Erythroblast (primary cell): ENCODE measurements at regions not wholly inside any gene's neighbourhood (a gene's known extent, or its start where the extent isn't known, plus 50 kb on each side); places are given as distances from the start of the nearest gene placed in this dataset.

Source experiments
- GATA1 ChIP-seq: IDR thresholded peaks from 2 replicates; pipeline ENCODE4 v1.6.1; 2011; ENCODE audit warnings: low read depth, mild to moderate bottlenecking, control low read depth, low read length, moderate library complexity
- POLR2A ChIP-seq: IDR thresholded peaks from 2 replicates; pipeline ENCODE4 v1.6.1; 2011; ENCODE audit warnings: mild to moderate bottlenecking, low read length

DNA sequence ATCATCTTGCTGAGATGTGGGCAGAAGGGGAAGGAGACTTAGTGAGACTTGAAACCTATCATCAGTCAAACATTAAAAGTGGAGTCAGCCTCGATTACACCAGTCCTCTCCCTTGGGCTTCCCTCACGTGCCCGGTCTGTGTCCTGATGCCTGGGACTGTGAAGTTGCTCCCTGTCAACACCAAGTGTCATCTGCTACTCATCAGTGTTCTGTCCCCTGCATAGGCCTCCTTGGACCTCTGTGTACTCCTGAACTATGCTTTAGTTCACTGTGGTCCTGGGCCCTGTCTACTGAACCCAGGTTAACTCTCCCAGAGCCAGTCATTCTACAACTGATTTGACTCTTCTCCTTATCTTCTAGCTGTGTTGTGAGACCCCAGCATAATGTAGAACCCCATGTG is 506.3 kb downstream of the TYW1 start:
- TF ChIP-seq POLR2A (no peak), GATA1 (no peak)
